H9 (cell line): ENCODE measurements at regions not wholly inside any gene's neighbourhood (a gene's known extent, or its start where the extent isn't known, plus 50 kb on each side); places are given as distances from the start of the nearest gene placed in this dataset.

Experiments used
- DNase-seq: peaks from one replicate; pipeline ENCODE4 v3.0.0-alpha.2; 2017
- H2AFZ ChIP-seq: one replicate; pipeline ENCODE4 v1.6.1; 2013; ENCODE audit warnings: mild to moderate bottlenecking, low read length, control low read depth, moderate library complexity
- H2AK5ac ChIP-seq: 2 replicates; pipeline ENCODE4 v1.6.1; 2013; ENCODE audit warnings: low read length, control low read depth, mixed read lengths; ENCODE audit not compliant: insufficient read length
- H2BK120ac ChIP-seq: one replicate; pipeline ENCODE4 v1.6.1; 2013; ENCODE audit warnings: low read depth, mild to moderate bottlenecking, low read length, control low read depth, inconsistent platforms; ENCODE audit not compliant: poor library complexity, severe bottlenecking
- H2BK12ac ChIP-seq: 2 replicates; pipeline ENCODE4 v1.6.1; 2013; ENCODE audit warnings: low read length, control low read depth, mixed read lengths, low read depth; ENCODE audit not compliant: insufficient read length
- H2BK15ac ChIP-seq: 2 replicates; pipeline ENCODE4 v1.6.1; 2013; ENCODE audit warnings: low read depth, low read length, control low read depth
- H2BK20ac ChIP-seq: one replicate; pipeline ENCODE4 v1.6.1; 2013; ENCODE audit warnings: low read depth, mild to moderate bottlenecking, low read length, control low read depth, inconsistent platforms; ENCODE audit not compliant: poor library complexity, severe bottlenecking
- H2BK5ac ChIP-seq: 2 replicates; pipeline ENCODE4 v1.6.1; 2013; ENCODE audit warnings: low read length, control low read depth, mixed read lengths; ENCODE audit not compliant: insufficient read length
- H3K14ac ChIP-seq: 2 replicates; pipeline ENCODE4 v1.6.1; 2013; ENCODE audit warnings: low read length, control low read depth; ENCODE audit not compliant: insufficient read depth
- H3K18ac ChIP-seq: 2 replicates; pipeline ENCODE4 v1.6.1; 2013; ENCODE audit warnings: low read depth, mild to moderate bottlenecking, mixed read lengths, low read length, control low read depth; ENCODE audit not compliant: insufficient read length
- H3K23ac ChIP-seq: 2 replicates; pipeline ENCODE4 v1.6.1; 2013; ENCODE audit warnings: low read length, control low read depth, mixed read lengths, low read depth; ENCODE audit not compliant: insufficient read length
- H3K23me2 ChIP-seq: 2 replicates; pipeline ENCODE4 v1.6.1; 2013; ENCODE audit warnings: low read depth, mild to moderate bottlenecking, mixed read lengths, low read length, control low read depth; ENCODE audit not compliant: insufficient read length, poor library complexity, severe bottlenecking
- H3K27ac ChIP-seq: 2 replicates; pipeline ENCODE4 v1.5.1; 2013; ENCODE audit warnings: low read length, control low read depth, mixed read lengths, low read depth; ENCODE audit not compliant: insufficient read length
- H3K27me3 ChIP-seq: 2 replicates; pipeline ENCODE4 v1.6.1; 2013; ENCODE audit warnings: low read length, control low read depth, inconsistent platforms; ENCODE audit not compliant: insufficient read depth
- H3K4ac ChIP-seq: 2 replicates; pipeline ENCODE4 v1.6.1; 2013; ENCODE audit warnings: low read depth, mild to moderate bottlenecking, control low read depth, inconsistent platforms, low read length, moderate library complexity
- H3K4me1 ChIP-seq: 2 replicates; pipeline ENCODE4 v1.6.1; 2013; ENCODE audit warnings: low read length, control low read depth, inconsistent platforms; ENCODE audit not compliant: insufficient read depth
- H3K4me2 ChIP-seq: 2 replicates; pipeline ENCODE4 v1.6.1; 2013; ENCODE audit warnings: low read length, control low read depth, mixed read lengths; ENCODE audit not compliant: insufficient read length, insufficient read depth
- H3K56ac ChIP-seq: 2 replicates; pipeline ENCODE4 v1.6.1; 2013; ENCODE audit warnings: low read depth, mild to moderate bottlenecking, mixed read lengths, low read length, control low read depth; ENCODE audit not compliant: insufficient read length
- H3K79me1 ChIP-seq: 2 replicates; pipeline ENCODE4 v1.6.1; 2013; ENCODE audit warnings: low read depth, mild to moderate bottlenecking, moderate library complexity, low read length, control low read depth, inconsistent platforms; ENCODE audit not compliant: insufficient read depth, poor library complexity, severe bottlenecking
- H3K79me2 ChIP-seq: 2 replicates; pipeline ENCODE4 v1.6.1; 2013; ENCODE audit warnings: low read length, control low read depth, inconsistent platforms; ENCODE audit not compliant: insufficient read depth
- H3K9ac ChIP-seq: 2 replicates; pipeline ENCODE4 v1.6.1; 2013; ENCODE audit warnings: low read length, control low read depth, mixed read lengths; ENCODE audit not compliant: insufficient read length; ENCODE audit errors: extremely low read depth
- H3K9me3 ChIP-seq: one replicate; pipeline ENCODE4 v1.6.1; 2013; ENCODE audit warnings: low read depth, low read length, inconsistent platforms; ENCODE audit not compliant: control insufficient read depth
- H3T11ph ChIP-seq: one replicate; pipeline ENCODE4 v1.6.1; 2013; ENCODE audit warnings: mild to moderate bottlenecking, low read length, control low read depth, inconsistent platforms
- H4K20me1 ChIP-seq: one replicate; pipeline ENCODE4 v1.6.1; 2013; ENCODE audit not compliant: control insufficient read depth, insufficient read length, insufficient read depth
- H4K5ac ChIP-seq: 2 replicates; pipeline ENCODE4 v1.6.1; 2013; ENCODE audit warnings: low read depth, mild to moderate bottlenecking, mixed read lengths, low read length, control low read depth; ENCODE audit not compliant: insufficient read length
- H4K8ac ChIP-seq: replicated peaks from 2 replicates; pipeline ENCODE4 v1.6.1; 2013; ENCODE audit warnings: low read length, control low read depth, mixed read lengths, low read depth; ENCODE audit not compliant: insufficient read length
- H4K91ac ChIP-seq: 2 replicates; pipeline ENCODE4 v1.6.1; 2013; ENCODE audit warnings: low read depth, mild to moderate bottlenecking, moderate library complexity, mixed read lengths, low read length, control low read depth; ENCODE audit not compliant: insufficient read length
- H3K27ac Mint-ChIP-seq, 3 experiments: 2 replicates in 2 of 3; 3 replicates in 1 of 3; pipeline ENCODE4 v1.8.0; 2020 to 2021; ENCODE audit warnings: mixed read lengths in 3 of 3, mild to moderate bottlenecking in 1 of 3, moderate library complexity in 1 of 3
- H3K27me3 Mint-ChIP-seq: 2 replicates; pipeline ENCODE4 v1.8.0; 2021; ENCODE audit warnings: low read depth, mild to moderate bottlenecking, moderate library complexity, mixed read lengths
- H3K36me3 Mint-ChIP-seq, 3 experiments: 2 replicates in 2 of 3; 3 replicates in 1 of 3; pipeline ENCODE4 v1.8.0; 2020 to 2021; ENCODE audit warnings: low read depth in 3 of 3, mixed read lengths in 3 of 3; ENCODE audit not compliant: insufficient read depth in 1 of 3
- H3K4me1 Mint-ChIP-seq, 2 experiments: 2 replicates each; pipeline ENCODE4 v1.8.0; 2020; ENCODE audit warnings: mixed read lengths in 2 of 2
- H3K4me3 Mint-ChIP-seq, 2 experiments: 2 replicates in 1 of 2; 3 replicates in 1 of 2; pipeline ENCODE4 v1.8.0; 2020 to 2021; ENCODE audit warnings: mild to moderate bottlenecking in 2 of 2, mixed read lengths in 2 of 2, moderate library complexity in 1 of 2
- H3K9me3 Mint-ChIP-seq, 2 experiments: 2 replicates in 1 of 2; 3 replicates in 1 of 2; pipeline ENCODE4 v1.8.0; 2020; ENCODE audit warnings: mild to moderate bottlenecking in 2 of 2, mixed read lengths in 2 of 2, moderate library complexity in 1 of 2
- whole genome bisulfite sequencing: extraction: QIAGEN DNeasy Blood & Tissue Kit; methylation state at CpG from one replicate; pipeline ENCODE4 v1.1.7; 2013; ENCODE audit warnings: missing lambda C conversion rate, low lambda C conversion rate, mixed read lengths; ENCODE audit not compliant: insufficient read length; ENCODE audit errors: extremely low coverage; 5-methylcytosine and 5-hydroxymethylcytosine counted together
- TF ChIP-seq, protein P1 (sequence below): fragments of 200-600 bp; sonication (generic); conservative IDR thresholded peaks from 3 replicates; pipeline ENCODE4 v1.8.0; 2021; ENCODE audit warnings: antibody characterized with exemption, mild to moderate bottlenecking

DNA sequence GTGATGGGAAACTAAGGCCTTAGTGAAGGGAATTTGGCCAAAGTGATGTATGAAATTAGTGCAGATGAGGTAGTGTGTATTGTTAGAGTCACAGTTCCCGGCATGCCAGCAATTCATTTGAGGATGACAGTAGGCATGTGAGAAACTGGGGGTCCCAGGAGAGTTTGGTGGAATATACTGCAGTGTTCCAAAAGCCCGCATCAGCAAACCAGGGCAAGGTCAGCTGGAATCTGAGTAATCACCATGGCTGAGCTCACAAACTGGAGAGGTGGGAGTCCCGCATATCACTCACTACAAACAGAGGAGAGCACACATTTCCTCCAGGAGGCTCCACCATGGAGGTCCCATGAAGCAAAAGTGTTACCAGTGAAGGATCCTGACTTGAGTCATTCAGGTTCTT, 740.7 kb downstream of the TNS3 start:
- H2BK120ac ChIP-seq, result no peak overlapping the region
- H3K9me3 ChIP-seq, result no peaks in the 10 kb centered on the region
- no peak overlapping the region for H3T11ph ChIP-seq
- no peaks in the 10 kb centered on the region for H4K20me1 ChIP-seq
- H3K4me1 ChIP-seq, result no peaks in the 10 kb centered on the region
- no peak overlapping the region for H4K5ac ChIP-seq
- no peak overlapping the region for H4K91ac ChIP-seq
- H3K4me2 ChIP-seq, result no peak overlapping the region
- H2BK15ac ChIP-seq, result no peak overlapping the region
- no peaks in the 10 kb centered on the region for H3K79me2 ChIP-seq
- no peak overlapping the region for H2AFZ ChIP-seq
- H4K8ac ChIP-seq, result no peak overlapping the region
- H3K79me1 ChIP-seq, result no peaks in the 10 kb centered on the region
- H3K9ac ChIP-seq, result no peak overlapping the region
- 0 out of 4 replicates have a peak, but pooled peaks cover 0 to 4% of the 10 kb centered on the region in 2 experiments for H3K4me1 Mint-ChIP-seq
- H3K27me3 Mint-ChIP-seq, result no peaks in the 10 kb centered on the region
- H3K27ac Mint-ChIP-seq, result no peak overlapping the region
- no peaks in the 10 kb centered on the region for H3K36me3 Mint-ChIP-seq
- H2BK5ac ChIP-seq, result no peak overlapping the region
- H2AK5ac ChIP-seq, result no peak overlapping the region
- no peak for DNase-seq
- no peak overlapping the region for H3K56ac ChIP-seq
- H2BK12ac ChIP-seq, result no peak overlapping the region
- no CpG with 5 or more reads among the region's 3 CpGs for WGBS
- H3K27me3 ChIP-seq, result no peaks in the 10 kb centered on the region
- no peak overlapping the region for H3K27ac ChIP-seq
- no peak overlapping the region for H3K4ac ChIP-seq
- TF ChIP-seq, protein P1, sequence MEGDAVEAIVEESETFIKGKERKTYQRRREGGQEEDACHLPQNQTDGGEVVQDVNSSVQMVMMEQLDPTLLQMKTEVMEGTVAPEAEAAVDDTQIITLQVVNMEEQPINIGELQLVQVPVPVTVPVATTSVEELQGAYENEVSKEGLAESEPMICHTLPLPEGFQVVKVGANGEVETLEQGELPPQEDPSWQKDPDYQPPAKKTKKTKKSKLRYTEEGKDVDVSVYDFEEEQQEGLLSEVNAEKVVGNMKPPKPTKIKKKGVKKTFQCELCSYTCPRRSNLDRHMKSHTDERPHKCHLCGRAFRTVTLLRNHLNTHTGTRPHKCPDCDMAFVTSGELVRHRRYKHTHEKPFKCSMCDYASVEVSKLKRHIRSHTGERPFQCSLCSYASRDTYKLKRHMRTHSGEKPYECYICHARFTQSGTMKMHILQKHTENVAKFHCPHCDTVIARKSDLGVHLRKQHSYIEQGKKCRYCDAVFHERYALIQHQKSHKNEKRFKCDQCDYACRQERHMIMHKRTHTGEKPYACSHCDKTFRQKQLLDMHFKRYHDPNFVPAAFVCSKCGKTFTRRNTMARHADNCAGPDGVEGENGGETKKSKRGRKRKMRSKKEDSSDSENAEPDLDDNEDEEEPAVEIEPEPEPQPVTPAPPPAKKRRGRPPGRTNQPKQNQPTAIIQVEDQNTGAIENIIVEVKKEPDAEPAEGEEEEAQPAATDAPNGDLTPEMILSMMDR, result no peak
- H3K4me3 Mint-ChIP-seq, result no peak overlapping the region
- H3K23ac ChIP-seq, result no peak overlapping the region
- H3K14ac ChIP-seq, result no peak overlapping the region
- no peaks in the 10 kb centered on the region for H3K23me2 ChIP-seq
- no peaks in the 10 kb centered on the region; a peak in 1 of 5 replicates for H3K9me3 Mint-ChIP-seq
- H3K18ac ChIP-seq, result no peak overlapping the region
- no peak overlapping the region for H2BK20ac ChIP-seq
